Peyer's patch (tissue), 4 donors: ENCODE measurements at regions not wholly inside any gene's neighbourhood (a gene's known extent, or its start where the extent isn't known, plus 50 kb on each side); places are given as distances from the start of the nearest gene placed in this dataset.

Experiments
- DNase-seq, 3 donors: peaks; one replicate each; pipeline ENCODE4 v3.0.0-alpha.2; 2017 to 2019
- H3K27ac ChIP-seq, 4 donors: fragments of 200-600 bp; sonication (generic); one replicate each; pipeline ENCODE4 v1.5.1; 2016 to 2019
- H3K27me3 ChIP-seq, 2 donors: fragments of 200-600 bp; sonication (generic); one replicate each; pipeline ENCODE4 v1.5.1; 2019
- H3K36me3 ChIP-seq, 3 donors: fragments of 200-600 bp; sonication (generic); one replicate each; pipeline ENCODE4 v1.5.1; 2016 to 2019
- H3K4me1 ChIP-seq, 4 donors: fragments of 200-600 bp; sonication (generic); one replicate each; pipeline ENCODE4 v1.5.1; 2016 to 2019
- H3K4me3 ChIP-seq, 4 donors: fragments of 200-600 bp; sonication (generic); 1 replicate in 3 of 4; 2 replicates in 1 of 4; pipeline ENCODE4 v1.5.1; 2016 to 2019; ENCODE audit warnings: mild to moderate bottlenecking in 1 of 4
- H3K9me3 ChIP-seq, 4 donors: fragments of 200-600 bp; sonication (generic); one replicate each; pipeline ENCODE4 v1.5.1; 2016 to 2019; ENCODE audit warnings: mild to moderate bottlenecking in 1 of 4
- CTCF ChIP-seq, 6 experiments: fragments of 450-650 bp in 4 of 6; fragments of 200-600 bp in 2 of 6; sonication (generic) in 1 of 6; IDR thresholded peaks; one replicate each; pipeline ENCODE4 v1.5.1; 2017 to 2019; ENCODE audit warnings: antibody characterized with exemption in 6 of 6, mild to moderate bottlenecking in 3 of 6, moderate library complexity in 1 of 6
- POLR2A ChIP-seq, 2 donors: fragments of 450-650 bp; IDR thresholded peaks; one replicate each; pipeline ENCODE4 v1.5.1; 2017; ENCODE audit warnings: antibody characterized with exemption in 2 of 2, mild to moderate bottlenecking in 2 of 2, moderate library complexity in 2 of 2

- no peak for DNase-seq
- H3K9me3 ChIP-seq = no peaks in the 10 kb centered on the region
- H3K4me1 ChIP-seq = no peaks in the 10 kb centered on the region
- no peaks in the 10 kb centered on the region for H3K27me3 ChIP-seq
- no peak overlapping the region for H3K27ac ChIP-seq
- H3K4me3 ChIP-seq = no peak overlapping the region
- TF ChIP-seq POLR2A (IDR thresholded peaks at IDR 0.05) (no peak), CTCF (IDR thresholded peaks at IDR 0.05) (no peak)
- no peaks in the 10 kb centered on the region for H3K36me3 ChIP-seq
Observed at GRCh38 chr7:91519241-91520158, 255.3 kb downstream of the FZD1 start.

GRCh38 chr7:91520645-91521044 lies 256.4 kb downstream of the FZD1 start:
- Histone ChIP-seq H3K27ac (no peak overlapping the region), H3K36me3 (no peaks in the 10 kb centered on the region), H3K4me1 (no peaks in the 10 kb centered on the region), H3K9me3 (no peaks in the 10 kb centered on the region), H3K27me3 (no peaks in the 10 kb centered on the region), H3K4me3 (no peak overlapping the region)
- no peak for DNase-seq
- TF ChIP-seq POLR2A (IDR thresholded peaks at IDR 0.05) = no peak
- no peak for TF ChIP-seq CTCF (IDR thresholded peaks at IDR 0.05)

- Histone ChIP-seq H3K27me3 (no peaks in the 10 kb centered on the region), H3K36me3 (no peaks in the 10 kb centered on the region), H3K9me3 (no peaks in the 10 kb centered on the region), H3K27ac (no peak overlapping the region), H3K4me1 (no peaks in the 10 kb centered on the region), H3K4me3 (no peak overlapping the region)
- DNase-seq = no peak
- TF ChIP-seq CTCF (IDR thresholded peaks at IDR 0.05) (no peak), POLR2A (IDR thresholded peaks at IDR 0.05) (no peak)
Observed at GRCh38 chr7:91526404-91526803, 262.2 kb downstream of the FZD1 start.

GRCh38 chr7:91527460-91527859 lies 263.2 kb downstream of the FZD1 start:
- no peaks in the 10 kb centered on the region for H3K9me3 ChIP-seq
- H3K4me3 ChIP-seq = no peak overlapping the region
- no peak for TF ChIP-seq POLR2A (IDR thresholded peaks at IDR 0.05)
- TF ChIP-seq CTCF (IDR thresholded peaks at IDR 0.05) = no peak
- no peak for DNase-seq
- H3K36me3 ChIP-seq = no peaks in the 10 kb centered on the region
- no peaks in the 10 kb centered on the region for H3K27me3 ChIP-seq
- H3K4me1 ChIP-seq = no peaks in the 10 kb centered on the region
- no peak overlapping the region for H3K27ac ChIP-seq

- Histone ChIP-seq H3K4me3 (no peak overlapping the region), H3K27me3 (no peaks in the 10 kb centered on the region), H3K27ac (no peak overlapping the region), H3K36me3 (no peaks in the 10 kb centered on the region), H3K9me3 (no peaks in the 10 kb centered on the region), H3K4me1 (no peaks in the 10 kb centered on the region)
- DNase-seq = no peak
- no peak for TF ChIP-seq CTCF (IDR thresholded peaks at IDR 0.05)
- no peak for TF ChIP-seq POLR2A (IDR thresholded peaks at IDR 0.05)
Observed at GRCh38 chr7:91533996-91534395, 269.8 kb downstream of the FZD1 start.
